Uterus (tissue), 3 donors: ENCODE measurements at regions not wholly inside any gene's neighbourhood (a gene's known extent, or its start where the extent isn't known, plus 50 kb on each side); places are given as distances from the start of the nearest gene placed in this dataset.

ENCODE experiments used
- DNase-seq, 2 donors: peaks; one replicate each; pipeline ENCODE4 v3.0.0-alpha.2; 2019 to 2020
- H3K27ac ChIP-seq, 2 donors: fragments of 200-600 bp; sonication (generic); 1 replicate in 1 of 2; 2 replicates in 1 of 2; pipeline ENCODE4 v1.5.1; 2016 to 2018
- H3K27me3 ChIP-seq, 2 donors: fragments of 200-600 bp; sonication (generic); one replicate each; pipeline ENCODE4 v1.5.1; 2018 to 2019; ENCODE audit warnings: control low read depth in 1 of 2
- H3K36me3 ChIP-seq, 2 donors: fragments of 200-600 bp; sonication (generic); one replicate each; pipeline ENCODE4 v1.5.1; 2019; ENCODE audit warnings: control low read depth in 1 of 2
- H3K4me1 ChIP-seq, 2 donors: fragments of 200-600 bp; sonication (generic); one replicate each; pipeline ENCODE4 v1.5.1; 2018 to 2019; ENCODE audit warnings: control low read depth in 1 of 2
- H3K4me3 ChIP-seq, 2 donors: fragments of 200-600 bp; sonication (generic); 1 replicate in 1 of 2; 2 replicates in 1 of 2; pipeline ENCODE4 v1.5.1; 2018 to 2019; ENCODE audit warnings: mild to moderate bottlenecking in 1 of 2
- H3K9me3 ChIP-seq, 2 donors: fragments of 200-600 bp; sonication (generic); one replicate each; pipeline ENCODE4 v1.5.1; 2019; ENCODE audit warnings: control low read depth in 1 of 2
- POLR2A ChIP-seq, 2 donors: fragments of 450-650 bp; IDR thresholded peaks; one replicate each; pipeline ENCODE4 v1.6.1; 2016; ENCODE audit warnings: antibody characterized with exemption in 2 of 2, mild to moderate bottlenecking in 1 of 2, moderate library complexity in 1 of 2
- intact Hi-C: fragments of 100-400 bp; cut with DNase I; formaldehyde crosslinking; loops from one replicate; pipeline ENCODE4 v1.15.1; 2023; ENCODE audit warnings: low total_unique reads
- TF ChIP-seq, protein P1 (sequence below), 4 experiments: fragments of 200-600 bp in 2 of 4; fragments of 450-650 bp in 2 of 4; sonication (generic) in 2 of 4; IDR thresholded peaks; one replicate each; pipeline ENCODE4 v1.5.1; 2016 to 2019; ENCODE audit warnings: antibody characterized with exemption in 4 of 4, mild to moderate bottlenecking in 2 of 4, moderate library complexity in 1 of 4
- donor health status: DM: yes; HTN: yes; CAD: no.

DNA sequence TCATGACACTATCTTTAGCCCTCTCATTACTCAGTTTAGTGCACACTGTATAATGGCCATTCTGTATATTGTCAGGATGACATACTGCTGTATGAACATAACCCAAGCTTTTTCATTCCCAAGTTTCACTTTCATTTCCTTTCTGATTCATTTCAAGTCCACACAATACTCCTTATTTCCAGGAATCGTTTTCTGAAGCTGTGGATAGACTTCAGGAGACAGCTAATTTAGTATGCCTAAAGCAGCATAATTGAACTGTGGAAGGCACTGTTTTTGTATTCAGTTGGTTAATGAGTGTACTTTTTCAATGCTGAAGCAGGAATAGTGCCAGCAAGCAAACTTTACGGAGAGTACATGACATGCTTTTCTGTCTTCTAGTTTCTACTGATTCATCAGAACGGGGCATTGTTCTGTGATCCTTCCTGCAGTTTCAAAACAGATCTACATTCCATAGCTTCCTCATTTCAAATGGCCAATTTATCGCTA is 578.5 kb upstream of the ZP4 start:
- no peaks in the 10 kb centered on the region for H3K9me3 ChIP-seq
- no peak overlapping the region for H3K4me3 ChIP-seq
- intact Hi-C loops: no loop called here
- H3K27ac ChIP-seq: no peak overlapping the region
- DNase-seq: no peak
- no peaks in the 10 kb centered on the region for H3K4me1 ChIP-seq
- H3K27me3 ChIP-seq: no peaks in the 10 kb centered on the region
- H3K36me3 ChIP-seq: no peaks in the 10 kb centered on the region
- TF ChIP-seq, protein P1, sequence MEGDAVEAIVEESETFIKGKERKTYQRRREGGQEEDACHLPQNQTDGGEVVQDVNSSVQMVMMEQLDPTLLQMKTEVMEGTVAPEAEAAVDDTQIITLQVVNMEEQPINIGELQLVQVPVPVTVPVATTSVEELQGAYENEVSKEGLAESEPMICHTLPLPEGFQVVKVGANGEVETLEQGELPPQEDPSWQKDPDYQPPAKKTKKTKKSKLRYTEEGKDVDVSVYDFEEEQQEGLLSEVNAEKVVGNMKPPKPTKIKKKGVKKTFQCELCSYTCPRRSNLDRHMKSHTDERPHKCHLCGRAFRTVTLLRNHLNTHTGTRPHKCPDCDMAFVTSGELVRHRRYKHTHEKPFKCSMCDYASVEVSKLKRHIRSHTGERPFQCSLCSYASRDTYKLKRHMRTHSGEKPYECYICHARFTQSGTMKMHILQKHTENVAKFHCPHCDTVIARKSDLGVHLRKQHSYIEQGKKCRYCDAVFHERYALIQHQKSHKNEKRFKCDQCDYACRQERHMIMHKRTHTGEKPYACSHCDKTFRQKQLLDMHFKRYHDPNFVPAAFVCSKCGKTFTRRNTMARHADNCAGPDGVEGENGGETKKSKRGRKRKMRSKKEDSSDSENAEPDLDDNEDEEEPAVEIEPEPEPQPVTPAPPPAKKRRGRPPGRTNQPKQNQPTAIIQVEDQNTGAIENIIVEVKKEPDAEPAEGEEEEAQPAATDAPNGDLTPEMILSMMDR (IDR thresholded peaks at IDR 0.05): no peak
- no peak for TF ChIP-seq POLR2A (IDR thresholded peaks at IDR 0.05)

DNA sequence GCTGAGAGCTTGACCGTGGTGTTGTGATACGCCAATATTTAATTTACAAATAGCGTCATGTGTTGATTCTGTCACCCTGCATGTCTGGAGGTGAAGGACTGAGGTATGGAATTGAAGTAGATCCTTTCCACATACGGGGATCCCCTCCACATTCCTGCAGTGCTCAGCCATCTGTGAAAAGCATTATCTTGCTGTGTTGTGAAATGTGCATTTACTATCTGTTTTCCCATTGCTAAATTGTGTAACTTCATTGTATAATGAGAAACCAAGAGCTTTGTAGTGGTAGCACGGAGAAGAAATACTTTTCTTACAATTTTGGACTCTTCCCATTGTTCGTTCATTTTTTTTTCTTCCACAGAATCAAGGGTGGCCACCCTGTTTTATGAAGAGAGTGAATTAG is 577.3 kb upstream of the ZP4 start:
- no peaks in the 10 kb centered on the region for H3K4me1 ChIP-seq
- intact Hi-C loops: no loop called here
- no peaks in the 10 kb centered on the region for H3K27me3 ChIP-seq
- DNase-seq: no peak
- H3K9me3 ChIP-seq: no peaks in the 10 kb centered on the region
- H3K4me3 ChIP-seq: no peak overlapping the region
- no peak overlapping the region for H3K27ac ChIP-seq
- H3K36me3 ChIP-seq: no peaks in the 10 kb centered on the region
- TF ChIP-seq, protein P1 (IDR thresholded peaks at IDR 0.05): no peak
- no peak for TF ChIP-seq POLR2A (IDR thresholded peaks at IDR 0.05)

DNA sequence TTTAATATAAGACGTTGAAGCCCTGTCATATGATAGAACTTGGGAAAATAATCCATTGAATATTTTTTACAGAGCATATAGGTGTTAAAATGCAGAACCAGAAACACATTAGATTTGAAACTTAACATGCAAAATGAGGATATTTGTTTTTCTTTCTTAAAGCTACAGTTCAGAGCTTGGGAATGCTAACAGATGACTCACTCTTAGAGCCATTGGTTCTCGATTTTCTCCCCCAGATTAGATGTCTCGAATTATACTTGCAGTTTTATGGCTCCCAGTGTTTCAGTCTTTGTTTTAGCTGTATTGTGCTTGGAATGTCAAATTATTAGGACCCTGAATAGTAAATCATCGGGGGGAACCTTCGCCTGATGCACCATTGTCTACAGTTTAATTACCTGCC is 575.7 kb upstream of the ZP4 start:
- Histone ChIP-seq H3K9me3 (no peaks in the 10 kb centered on the region), H3K4me1 (no peaks in the 10 kb centered on the region), H3K27ac (no peak overlapping the region), H3K4me3 (no peak overlapping the region), H3K27me3 (no peaks in the 10 kb centered on the region), H3K36me3 (no peaks in the 10 kb centered on the region)
- no peak for TF ChIP-seq POLR2A (IDR thresholded peaks at IDR 0.05)
- DNase-seq: no peak
- intact Hi-C loops: no loop called here

GRCh38 chr1:238465449-238465848 is 574.7 kb upstream of the ZP4 start:
- H3K27me3 ChIP-seq: no peaks in the 10 kb centered on the region
- H3K9me3 ChIP-seq: no peaks in the 10 kb centered on the region
- H3K36me3 ChIP-seq: no peaks in the 10 kb centered on the region
- TF ChIP-seq, protein P1 (IDR thresholded peaks at IDR 0.05): no peak
- TF ChIP-seq POLR2A (IDR thresholded peaks at IDR 0.05): no peak
- no peak overlapping the region for H3K4me3 ChIP-seq
- H3K27ac ChIP-seq: no peak overlapping the region
- DNase-seq: no peak
- intact Hi-C loops: no loop called here
- no peaks in the 10 kb centered on the region for H3K4me1 ChIP-seq

DNA sequence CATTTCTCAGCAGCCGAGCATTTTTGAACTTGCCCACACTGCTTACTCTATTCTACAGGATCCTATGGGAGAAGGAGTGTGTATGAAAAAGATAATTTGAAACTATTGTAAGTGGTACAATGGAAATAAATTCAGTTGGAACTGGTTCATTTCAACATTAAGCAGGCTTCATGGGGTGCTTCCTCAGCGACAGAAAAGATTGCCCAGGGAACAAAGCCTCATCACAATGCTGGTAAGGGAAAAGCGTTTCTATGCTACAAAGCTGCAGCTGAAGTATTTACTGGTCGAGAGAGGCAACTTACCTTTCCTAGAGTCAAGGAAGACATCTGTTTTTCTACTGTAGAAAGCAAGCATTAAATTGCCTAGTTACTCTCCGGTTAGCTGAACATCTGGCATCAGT is 568.2 kb upstream of the ZP4 start:
- no peaks in the 10 kb centered on the region for H3K9me3 ChIP-seq
- TF ChIP-seq POLR2A (IDR thresholded peaks at IDR 0.05): no peak
- TF ChIP-seq, protein P1 (IDR thresholded peaks at IDR 0.05): no peak
- H3K4me1 ChIP-seq: no peaks in the 10 kb centered on the region
- no peak overlapping the region for H3K4me3 ChIP-seq
- no peak overlapping the region for H3K27ac ChIP-seq
- no peak for DNase-seq
- H3K27me3 ChIP-seq: no peaks in the 10 kb centered on the region
- no peaks in the 10 kb centered on the region for H3K36me3 ChIP-seq
- intact Hi-C loops: no loop called here

DNA sequence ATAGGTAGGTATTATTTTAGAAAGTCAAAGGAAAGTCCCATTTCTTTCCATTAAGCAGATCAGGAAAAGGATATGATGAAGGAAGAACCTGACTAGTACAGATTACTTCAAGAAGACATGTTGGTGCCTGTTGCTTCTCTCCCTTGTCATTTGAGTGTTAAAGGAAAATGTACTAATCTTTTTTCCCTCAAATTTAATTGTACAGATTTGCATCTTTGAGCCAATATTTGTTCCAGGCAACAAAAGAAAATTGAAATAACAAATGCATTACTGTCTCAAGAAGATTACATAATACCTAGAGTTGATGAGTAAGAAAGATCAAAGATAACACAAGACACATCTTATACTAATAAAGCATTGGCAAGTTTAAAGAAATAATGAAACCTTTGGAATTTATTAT is 566.9 kb upstream of the ZP4 start:
- H3K9me3 ChIP-seq: no peaks in the 10 kb centered on the region
- no peaks in the 10 kb centered on the region for H3K27me3 ChIP-seq
- TF ChIP-seq, protein P1 (IDR thresholded peaks at IDR 0.05): no peak
- no peak for TF ChIP-seq POLR2A (IDR thresholded peaks at IDR 0.05)
- intact Hi-C loops: no loop called here
- no peaks in the 10 kb centered on the region for H3K36me3 ChIP-seq
- no peak for DNase-seq
- no peaks in the 10 kb centered on the region for H3K4me1 ChIP-seq
- H3K27ac ChIP-seq: no peak overlapping the region
- H3K4me3 ChIP-seq: no peak overlapping the region
